ENCODE measurements at regions not wholly inside any gene's neighbourhood (a gene's known extent, or its start where the extent isn't known, plus 50 kb on each side); places are given as distances from the start of the nearest gene placed in this dataset.

DNA sequence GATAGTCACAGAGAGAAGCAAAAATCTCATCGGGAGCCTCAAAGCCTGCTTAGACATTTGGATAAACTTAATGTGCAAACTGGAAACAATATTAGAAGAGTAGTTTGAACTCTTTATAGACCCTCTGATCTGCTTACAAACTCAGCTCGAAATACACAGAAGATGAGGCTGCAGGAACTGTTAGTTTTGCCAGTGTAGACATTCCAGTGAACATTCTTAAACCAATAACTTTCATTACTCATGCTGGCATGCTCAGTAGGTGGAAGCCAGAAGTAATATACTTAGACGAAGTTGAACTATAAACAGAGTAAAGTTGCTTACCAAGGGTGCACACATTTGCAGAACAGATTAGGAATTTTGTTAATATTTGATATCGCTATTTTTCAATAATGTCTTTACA lies 303.5 kb downstream of the ANKRD50 start:
- no peak for DNase-seq
- Histone ChIP-seq H3K36me3 (no peaks in the 10 kb centered on the region), H3K9me3 (no peaks in the 10 kb centered on the region), H3K27me3 (no peaks in the 10 kb centered on the region), H3K4me3 (no peak overlapping the region), H3K27ac (no peak overlapping the region), H3K4me1 (no peaks in the 10 kb centered on the region)
- no peak for ATAC-seq
- intact Hi-C loops (cut with DNase I): no loop called here
- TF ChIP-seq, protein P1, sequence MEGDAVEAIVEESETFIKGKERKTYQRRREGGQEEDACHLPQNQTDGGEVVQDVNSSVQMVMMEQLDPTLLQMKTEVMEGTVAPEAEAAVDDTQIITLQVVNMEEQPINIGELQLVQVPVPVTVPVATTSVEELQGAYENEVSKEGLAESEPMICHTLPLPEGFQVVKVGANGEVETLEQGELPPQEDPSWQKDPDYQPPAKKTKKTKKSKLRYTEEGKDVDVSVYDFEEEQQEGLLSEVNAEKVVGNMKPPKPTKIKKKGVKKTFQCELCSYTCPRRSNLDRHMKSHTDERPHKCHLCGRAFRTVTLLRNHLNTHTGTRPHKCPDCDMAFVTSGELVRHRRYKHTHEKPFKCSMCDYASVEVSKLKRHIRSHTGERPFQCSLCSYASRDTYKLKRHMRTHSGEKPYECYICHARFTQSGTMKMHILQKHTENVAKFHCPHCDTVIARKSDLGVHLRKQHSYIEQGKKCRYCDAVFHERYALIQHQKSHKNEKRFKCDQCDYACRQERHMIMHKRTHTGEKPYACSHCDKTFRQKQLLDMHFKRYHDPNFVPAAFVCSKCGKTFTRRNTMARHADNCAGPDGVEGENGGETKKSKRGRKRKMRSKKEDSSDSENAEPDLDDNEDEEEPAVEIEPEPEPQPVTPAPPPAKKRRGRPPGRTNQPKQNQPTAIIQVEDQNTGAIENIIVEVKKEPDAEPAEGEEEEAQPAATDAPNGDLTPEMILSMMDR (IDR thresholded peaks at IDR 0.05): no peak

DNA sequence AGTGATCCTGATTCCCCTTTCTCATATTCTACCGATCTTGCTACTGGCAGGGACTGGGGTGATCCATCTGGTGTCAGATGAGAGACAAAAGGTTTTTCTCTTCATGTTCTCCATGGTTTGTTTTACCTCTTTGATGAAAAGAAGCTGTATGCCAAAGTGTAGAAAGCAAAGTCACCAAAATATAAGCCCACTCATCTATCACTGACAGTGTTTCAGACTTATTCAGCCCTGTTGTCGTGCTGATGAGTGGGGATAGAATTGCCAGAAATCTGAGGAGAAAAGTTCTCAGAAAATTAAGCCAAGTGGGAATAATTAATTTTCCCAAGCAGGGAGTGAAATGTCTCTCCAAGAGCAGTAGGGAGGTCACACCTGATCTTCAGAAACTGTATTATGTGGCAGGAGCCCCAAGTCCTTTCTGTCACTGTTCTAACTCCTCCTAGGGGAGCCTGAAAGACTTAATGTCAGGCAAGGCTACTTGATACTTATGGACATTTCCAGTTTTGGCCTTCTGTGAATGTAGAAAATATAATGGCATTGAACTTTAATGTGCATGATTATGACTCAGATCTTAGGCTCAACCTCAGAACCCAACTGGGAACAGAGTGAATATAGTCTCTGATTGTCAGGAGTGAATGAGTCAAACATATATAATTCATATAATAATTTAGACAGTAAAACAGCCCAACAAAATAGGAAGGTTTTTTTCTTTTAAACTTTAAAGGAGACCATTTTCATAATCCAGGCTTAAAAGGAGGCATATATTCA lies 298.1 kb downstream of the ANKRD50 start:
- no peak for DNase-seq
- ATAC-seq: no peak
- Histone ChIP-seq H3K4me1 (no peaks in the 10 kb centered on the region), H3K27ac (no peak overlapping the region), H3K9me3 (no peaks in the 10 kb centered on the region), H3K27me3 (no peaks in the 10 kb centered on the region), H3K36me3 (no peaks in the 10 kb centered on the region), H3K4me3 (no peak overlapping the region)
- TF ChIP-seq, protein P1 (IDR thresholded peaks at IDR 0.05): no peak
- intact Hi-C loops (cut with DNase I): no loop called here

DNA sequence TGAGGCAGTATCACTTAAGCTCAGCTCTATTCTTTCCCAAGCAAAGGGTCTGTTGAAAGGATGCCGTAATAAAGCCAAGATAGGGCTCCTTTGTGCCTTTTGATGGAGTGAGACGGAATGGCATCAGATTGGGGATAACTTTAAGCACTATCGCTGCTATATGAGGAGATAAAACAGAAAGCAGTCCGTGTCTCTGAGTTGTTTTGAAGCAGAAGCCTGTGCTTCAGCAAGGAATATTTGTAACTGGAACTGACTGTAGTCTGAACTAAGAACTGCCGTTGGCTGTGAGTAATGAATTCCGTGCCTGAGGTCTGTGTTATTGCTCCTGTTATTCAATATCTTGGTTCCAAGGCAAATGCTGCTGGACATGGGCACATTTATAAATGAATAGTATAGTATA lies 297.4 kb downstream of the ANKRD50 start:
- DNase-seq (no peak), ATAC-seq (no peak)
- TF ChIP-seq, protein P1 (IDR thresholded peaks at IDR 0.05): no peak

DNA sequence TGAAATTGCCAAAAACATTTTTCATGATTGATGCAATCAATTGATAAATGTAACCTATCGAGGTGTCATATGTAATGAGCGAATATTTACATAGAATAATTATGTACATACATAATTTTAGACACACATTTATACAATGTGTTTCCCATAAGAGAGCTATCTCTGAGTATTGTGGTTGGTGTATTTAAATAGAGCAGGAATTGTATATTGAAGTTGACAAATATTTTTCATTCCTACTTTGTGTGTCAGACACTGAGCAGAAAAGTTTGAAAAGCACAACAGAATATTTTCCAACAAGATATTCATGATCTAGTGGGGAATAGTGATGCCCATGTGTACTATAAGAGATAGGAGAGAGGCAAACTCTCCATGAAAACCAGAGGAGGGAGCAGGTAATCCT lies 295.2 kb downstream of the ANKRD50 start:
- H3K27ac ChIP-seq: no peak overlapping the region
- no peaks in the 10 kb centered on the region for H3K36me3 ChIP-seq
- H3K9me3 ChIP-seq: no peaks in the 10 kb centered on the region
- TF ChIP-seq, protein P1 (IDR thresholded peaks at IDR 0.05): no peak
- H3K4me1 ChIP-seq: no peaks in the 10 kb centered on the region
- H3K27me3 ChIP-seq: no peaks in the 10 kb centered on the region
- DNase-seq (no peak), ATAC-seq (no peak)
- intact Hi-C loops (cut with DNase I): no loop called here
- H3K4me3 ChIP-seq: no peak overlapping the region

More for the DNA sequence above, 297.4 kb downstream of the ANKRD50 start:
- Histone ChIP-seq H3K4me1 (no peaks in the 10 kb centered on the region), H3K36me3 (no peaks in the 10 kb centered on the region), H3K9me3 (no peaks in the 10 kb centered on the region), H3K27ac (no peak overlapping the region), H3K4me3 (no peak overlapping the region), H3K27me3 (no peaks in the 10 kb centered on the region)
- intact Hi-C loops (cut with DNase I): no loop called here

DNA sequence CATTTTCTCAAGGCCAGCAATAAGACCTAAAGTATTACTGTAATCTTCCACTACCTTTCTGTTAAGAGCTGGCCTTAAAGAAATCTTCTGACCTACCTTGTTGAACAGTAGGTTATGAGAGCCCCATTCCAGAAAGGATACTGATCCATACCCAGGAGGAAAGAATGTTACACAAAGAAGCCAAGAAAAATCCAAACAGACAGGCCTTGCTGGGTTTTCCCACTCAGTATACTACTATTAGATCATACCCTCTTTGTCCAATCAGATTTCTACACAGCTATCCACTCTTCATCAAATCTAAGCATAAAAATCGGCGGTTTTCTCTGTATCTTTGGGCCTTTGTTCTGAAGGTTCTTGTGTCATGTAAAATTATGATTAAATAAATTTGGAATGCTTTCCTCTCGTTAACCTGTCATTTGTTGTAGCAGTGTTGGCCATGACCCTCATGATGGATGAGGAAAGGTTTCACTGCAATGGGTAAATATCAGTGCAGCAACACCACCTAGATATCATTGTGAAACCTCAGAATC lies 292.3 kb downstream of the ANKRD50 start:
- ATAC-seq (no peak), DNase-seq (no peak)
- no peaks in the 10 kb centered on the region for H3K4me1 ChIP-seq
- intact Hi-C loops (cut with DNase I): no loop called here
- no peaks in the 10 kb centered on the region for H3K36me3 ChIP-seq
- no peak overlapping the region for H3K4me3 ChIP-seq
- no peaks in the 10 kb centered on the region for H3K9me3 ChIP-seq
- TF ChIP-seq, protein P1 (IDR thresholded peaks at IDR 0.05): no peak
- H3K27ac ChIP-seq: no peak overlapping the region
- H3K27me3 ChIP-seq: no peaks in the 10 kb centered on the region
